T-helper 1 cell treated with Interleukin-12 subunit alpha and Interleukin-12 subunit beta and Interleukin-4 antibody, amounts not matched to agents 30 μg/mL and 1 μg/mL, for 36 hours (primary cell): ENCODE measurements at regions not wholly inside any gene's neighbourhood (a gene's known extent, or its start where the extent isn't known, plus 50 kb on each side); places are given as distances from the start of the nearest gene placed in this dataset.

Experiments used
- H3K27ac Mint-ChIP-seq: one replicate; pipeline ENCODE4 v1.8.0; 2021; ENCODE audit warnings: mild to moderate bottlenecking, mixed read lengths
- H3K27me3 Mint-ChIP-seq: one replicate; pipeline ENCODE4 v1.8.0; 2021; ENCODE audit warnings: low read depth, mixed read lengths
- H3K36me3 Mint-ChIP-seq: one replicate; pipeline ENCODE4 v1.8.0; 2021; ENCODE audit warnings: low read depth, mixed read lengths
- H3K4me1 Mint-ChIP-seq: one replicate; pipeline ENCODE4 v1.8.0; 2021; ENCODE audit warnings: low read depth, mixed read lengths
- H3K4me3 Mint-ChIP-seq: one replicate; pipeline ENCODE4 v1.8.0; 2021; ENCODE audit warnings: mild to moderate bottlenecking, moderate library complexity, mixed read lengths
- H3K9me3 Mint-ChIP-seq: one replicate; pipeline ENCODE4 v1.8.0; 2021; ENCODE audit warnings: mixed read lengths

DNA sequence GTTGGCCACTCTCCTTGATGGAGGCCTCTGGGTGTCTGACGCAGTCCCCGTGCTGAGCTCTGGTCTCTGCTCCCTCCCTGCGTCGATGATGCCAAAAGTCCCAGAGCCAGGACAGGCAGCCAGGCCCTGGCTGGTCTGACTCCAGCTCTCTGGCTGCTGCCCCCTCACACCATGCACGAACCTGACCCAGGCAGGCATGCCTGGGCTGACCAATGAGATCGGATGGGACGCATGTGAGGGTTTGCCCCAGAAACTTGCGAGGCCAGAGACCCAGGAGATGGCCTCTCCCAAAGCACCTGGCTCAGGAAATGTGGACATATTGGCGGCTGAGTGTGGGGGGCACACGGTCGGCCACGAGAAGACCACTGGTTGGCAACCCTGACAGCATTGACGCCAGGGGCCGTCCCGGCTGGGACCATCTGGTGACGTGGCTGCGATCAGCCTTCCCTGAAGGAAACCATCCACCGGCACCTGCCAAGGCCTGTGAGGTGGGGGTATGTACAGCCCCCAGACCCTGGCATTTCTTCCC lies 51.2 kb upstream of the FRMD1 start:
- no peak overlapping the region for H3K4me3 Mint-ChIP-seq
- no peaks in the 10 kb centered on the region for H3K36me3 Mint-ChIP-seq
- H3K4me1 Mint-ChIP-seq: no peaks in the 10 kb centered on the region
- H3K9me3 Mint-ChIP-seq: no peaks in the 10 kb centered on the region
- H3K27me3 Mint-ChIP-seq: peaks cover 15% of the 10 kb centered on the region
- H3K27ac Mint-ChIP-seq: no peak overlapping the region

DNA sequence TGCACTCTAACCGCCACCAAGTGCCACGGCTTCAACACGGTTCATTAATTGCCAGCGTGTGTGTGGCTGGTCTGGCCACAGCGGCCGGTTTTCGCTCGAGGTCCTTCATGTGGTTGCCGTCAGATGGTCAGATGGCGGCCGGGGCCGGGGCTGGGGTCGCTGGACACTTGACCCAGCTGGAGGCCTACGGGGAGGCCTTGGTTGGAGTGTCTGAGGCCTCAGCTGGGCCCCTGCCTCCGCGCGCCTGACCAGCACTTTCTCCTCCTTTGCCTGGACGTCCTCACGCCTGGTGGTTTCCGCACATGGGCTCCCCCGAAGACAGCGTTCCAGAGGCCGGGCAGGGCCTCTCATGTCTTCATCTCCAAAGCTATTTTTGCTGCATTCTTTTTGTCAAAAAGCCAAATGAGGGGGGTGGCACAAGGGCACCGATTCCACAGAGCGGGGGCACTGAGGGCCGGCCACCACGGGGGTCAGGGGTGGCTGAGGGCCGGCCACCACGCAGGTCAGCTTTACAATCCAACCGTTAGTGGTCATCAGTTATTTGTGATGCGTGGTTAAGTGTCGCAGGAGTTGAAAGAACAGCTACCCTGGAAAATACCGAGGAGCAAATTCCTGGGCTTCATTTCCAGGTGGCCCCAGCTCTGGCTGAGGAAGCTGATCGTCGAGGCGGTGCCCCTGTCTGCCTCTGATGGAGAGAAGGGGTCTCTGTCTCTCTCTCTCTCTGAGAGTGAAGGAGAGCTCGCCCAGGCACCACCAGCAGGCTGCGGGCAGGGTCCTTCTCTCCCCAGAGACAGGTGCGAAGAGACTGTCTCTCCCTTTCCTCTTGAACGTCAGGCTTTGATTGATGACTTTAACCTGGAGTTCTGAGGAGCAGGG lies 50.5 kb upstream of the FRMD1 start:
- Mint-ChIP-seq H3K36me3 (no peaks in the 10 kb centered on the region), H3K27ac (no peak overlapping the region), H3K4me1 (no peaks in the 10 kb centered on the region), H3K27me3 (peaks cover 15% of the 10 kb centered on the region), H3K9me3 (no peaks in the 10 kb centered on the region), H3K4me3 (no peak overlapping the region)

DNA sequence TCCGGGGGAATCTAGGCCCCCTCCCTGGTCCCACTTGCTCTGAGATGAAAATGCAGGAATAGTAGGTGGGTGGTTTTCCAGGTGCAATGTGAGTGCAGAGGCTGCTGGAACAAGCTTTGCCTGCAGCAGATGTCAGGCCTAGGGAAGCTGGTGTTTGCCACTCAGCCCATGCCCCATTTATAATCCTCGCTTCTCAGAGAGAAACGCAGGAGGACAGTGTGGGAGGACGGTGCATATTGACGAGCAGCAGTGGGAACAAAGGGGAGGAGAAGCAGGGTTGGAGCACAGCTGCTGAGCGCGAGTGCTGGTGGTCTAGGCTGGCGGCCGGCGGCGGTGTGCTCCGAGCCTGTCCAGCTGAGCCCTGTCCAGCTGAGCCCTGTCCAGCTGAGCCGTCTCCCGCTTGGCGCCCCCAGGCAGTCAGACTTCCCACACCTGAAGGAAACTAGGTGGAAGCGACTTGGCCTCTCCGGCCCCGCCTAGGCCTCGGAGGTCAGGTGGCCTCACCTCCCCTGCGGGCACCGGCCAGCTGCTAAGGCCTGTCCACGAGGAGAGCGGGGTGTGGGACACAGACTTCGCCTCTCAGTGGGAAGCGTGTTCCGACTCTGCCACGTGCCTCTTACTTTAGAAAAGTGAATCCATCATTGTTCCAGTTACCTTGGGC lies 49.7 kb upstream of the FRMD1 start:
- Mint-ChIP-seq H3K4me3 (no peak overlapping the region), H3K27ac (no peak overlapping the region), H3K9me3 (no peaks in the 10 kb centered on the region)

More for the DNA sequence above, 49.7 kb upstream of the FRMD1 start:
- H3K36me3 Mint-ChIP-seq: no peaks in the 10 kb centered on the region
- no peaks in the 10 kb centered on the region for H3K4me1 Mint-ChIP-seq
- H3K27me3 Mint-ChIP-seq: peaks cover 14% of the 10 kb centered on the region
